ENCODE measurements at regions not wholly inside any gene's neighbourhood (a gene's known extent, or its start where the extent isn't known, plus 50 kb on each side); places are given as distances from the start of the nearest gene placed in this dataset.
A peak's percentile ranks its signal among the peaks of the same experiment; 100 is the strongest.

GRCh38 chr5:20109326-20109725 lies 121.3 kb upstream of the CDH18 start:
- Mint-ChIP-seq H3K9me3 (no peaks in the 10 kb centered on the region), H3K4me3 (no peak overlapping the region), H3K36me3 (no peaks in the 10 kb centered on the region), H3K27ac (peak overlapping the region; percentile 79; the same call in 1 of the 2 replicates), H3K27me3 (ENCODE audit: low read depth) (no peaks in the 10 kb centered on the region), H3K4me1 (peaks cover 19% of the 10 kb centered on the region)
- ChIA-PET POLR2A (no interaction called here), CTCF (no interaction called here)
- TF ChIP-seq ELF4 (CRISPR knock-in tag; IDR thresholded peaks at IDR 0.05; ENCODE audit: low read depth), result no peak
- ATAC-seq (peak; percentile 75), DNase-seq (ENCODE audit: low spot score) (no peak)

- TF ChIP-seq EMX1 (CRISPR knock-in tag; IDR thresholded peaks at IDR 0.05) (no peak), NFATC4 (CRISPR knock-in tag; IDR thresholded peaks at IDR 0.05) (no peak), IRF2 (CRISPR knock-in tag; IDR thresholded peaks at IDR 0.05; ENCODE audit: borderline replicate concordance, low read depth) (no peak), TCF7 (CRISPR knock-in tag; IDR thresholded peaks at IDR 0.05; ENCODE audit: low read depth) (no peak), HMGA2 (CRISPR knock-in tag; IDR thresholded peaks at IDR 0.05) (no peak), STAT6 (CRISPR knock-in tag; conservative IDR thresholded peaks at IDR 0.05; ENCODE audit: low read depth) (no peak)
- DNase-seq (ENCODE audit: low spot score) (no peak), ATAC-seq (no peak)
- ChIA-PET POLR2A (no interaction called here), CTCF (no interaction called here)
- Mint-ChIP-seq H3K36me3 (no peaks in the 10 kb centered on the region), H3K27ac (no peak overlapping the region), H3K9me3 (no peaks in the 10 kb centered on the region), H3K4me3 (no peak overlapping the region), H3K4me1 (peaks cover 16% of the 10 kb centered on the region), H3K27me3 (ENCODE audit: low read depth) (no peaks in the 10 kb centered on the region)
Observed at GRCh38 chr5:20105915-20106314, 117.9 kb upstream of the CDH18 start.

GRCh38 chr5:20102293-20102692 lies 114.3 kb upstream of the CDH18 start:
- TF ChIP-seq ZNF671 (CRISPR knock-in tag; IDR thresholded peaks at IDR 0.05) (no peak), ESRRA (CRISPR knock-in tag; IDR thresholded peaks at IDR 0.05; ENCODE audit: borderline replicate concordance) (no peak), ZNF396 (CRISPR knock-in tag; IDR thresholded peaks at IDR 0.05; ENCODE audit: borderline replicate concordance) (no peak), MXD4 (CRISPR knock-in tag; IDR thresholded peaks at IDR 0.05; ENCODE audit: borderline replicate concordance) (no peak), PREB (CRISPR knock-in tag; IDR thresholded peaks at IDR 0.05; ENCODE audit: borderline replicate concordance) (no peak), MYBL2 (CRISPR knock-in tag; IDR thresholded peaks at IDR 0.05) (no peak), GRHL2 (CRISPR knock-in tag; IDR thresholded peaks at IDR 0.05; ENCODE audit: insufficient replicate concordance, severe bottlenecking) (no peak), AR (CRISPR knock-in tag; IDR thresholded peaks at IDR 0.05) (no peak), OVOL2 (CRISPR knock-in tag; IDR thresholded peaks at IDR 0.05; ENCODE audit: borderline replicate concordance) (no peak), SMAD3 (CRISPR knock-in tag; IDR thresholded peaks at IDR 0.05; ENCODE audit: borderline replicate concordance) (no peak), NFYB (CRISPR knock-in tag; conservative IDR thresholded peaks at IDR 0.05; ENCODE audit: low read depth) (no peak), NR3C1 (CRISPR knock-in tag; conservative IDR thresholded peaks at IDR 0.05; ENCODE audit: low read depth) (no peak)
- POLR2A ChIA-PET, result no interaction called here
- no peak overlapping the region for H3K4me3 Mint-ChIP-seq
- CTCF ChIA-PET, result no interaction called here
- DNase-seq (ENCODE audit: low spot score) (no peak), ATAC-seq (no peak)
- H3K36me3 Mint-ChIP-seq, result no peaks in the 10 kb centered on the region
- H3K27me3 Mint-ChIP-seq (ENCODE audit: low read depth), result no peaks in the 10 kb centered on the region
- H3K9me3 Mint-ChIP-seq, result no peaks in the 10 kb centered on the region
- H3K4me1 Mint-ChIP-seq, result no peaks in the 10 kb centered on the region
- no peak overlapping the region for H3K27ac Mint-ChIP-seq
